GM12865 (cell line): ENCODE measurements at regions not wholly inside any gene's neighbourhood (a gene's known extent, or its start where the extent isn't known, plus 50 kb on each side); places are given as distances from the start of the nearest gene placed in this dataset.

ENCODE experiments used
- DNase-seq: peaks from one replicate; pipeline ENCODE4 v3.0.0; 2010; ENCODE audit warnings: low read depth
- H3K4me3 ChIP-seq: 2 replicates; pipeline ENCODE4 v1.5.1; 2011; ENCODE audit warnings: mild to moderate bottlenecking, low read depth, low read length, control low read depth
- TF ChIP-seq, protein P1 (sequence below): IDR thresholded peaks from 2 replicates; pipeline ENCODE4 v1.5.1; 2011; ENCODE audit warnings: low read length, control low read depth, low read depth, inconsistent platforms; ENCODE audit not compliant: insufficient read depth; ENCODE audit errors: missing control alignments

DNA sequence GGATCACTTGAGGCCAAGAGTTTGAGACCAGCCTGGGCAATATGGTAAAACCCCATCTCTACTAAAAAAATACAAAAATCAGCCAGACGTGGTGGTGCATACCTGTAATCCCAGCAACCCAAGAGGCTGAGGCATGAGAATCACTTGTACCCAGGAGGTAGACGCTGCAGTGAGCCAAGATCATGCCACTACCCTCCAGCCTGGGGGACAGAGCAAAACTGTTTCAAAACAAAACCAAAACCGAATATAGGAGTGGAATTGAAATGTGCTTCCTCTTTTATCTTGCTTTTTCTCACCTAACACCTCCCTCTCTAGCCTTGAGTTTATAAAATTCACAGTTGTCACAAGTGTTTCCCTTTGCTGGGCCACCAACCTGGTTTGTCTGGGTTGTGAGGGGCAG lies 181.9 kb downstream of the PAH start:
- DNase-seq = peak; percentile 72
- TF ChIP-seq, protein P1, sequence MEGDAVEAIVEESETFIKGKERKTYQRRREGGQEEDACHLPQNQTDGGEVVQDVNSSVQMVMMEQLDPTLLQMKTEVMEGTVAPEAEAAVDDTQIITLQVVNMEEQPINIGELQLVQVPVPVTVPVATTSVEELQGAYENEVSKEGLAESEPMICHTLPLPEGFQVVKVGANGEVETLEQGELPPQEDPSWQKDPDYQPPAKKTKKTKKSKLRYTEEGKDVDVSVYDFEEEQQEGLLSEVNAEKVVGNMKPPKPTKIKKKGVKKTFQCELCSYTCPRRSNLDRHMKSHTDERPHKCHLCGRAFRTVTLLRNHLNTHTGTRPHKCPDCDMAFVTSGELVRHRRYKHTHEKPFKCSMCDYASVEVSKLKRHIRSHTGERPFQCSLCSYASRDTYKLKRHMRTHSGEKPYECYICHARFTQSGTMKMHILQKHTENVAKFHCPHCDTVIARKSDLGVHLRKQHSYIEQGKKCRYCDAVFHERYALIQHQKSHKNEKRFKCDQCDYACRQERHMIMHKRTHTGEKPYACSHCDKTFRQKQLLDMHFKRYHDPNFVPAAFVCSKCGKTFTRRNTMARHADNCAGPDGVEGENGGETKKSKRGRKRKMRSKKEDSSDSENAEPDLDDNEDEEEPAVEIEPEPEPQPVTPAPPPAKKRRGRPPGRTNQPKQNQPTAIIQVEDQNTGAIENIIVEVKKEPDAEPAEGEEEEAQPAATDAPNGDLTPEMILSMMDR = no peak
- peak overlapping the region; percentile 22 for H3K4me3 ChIP-seq

DNA sequence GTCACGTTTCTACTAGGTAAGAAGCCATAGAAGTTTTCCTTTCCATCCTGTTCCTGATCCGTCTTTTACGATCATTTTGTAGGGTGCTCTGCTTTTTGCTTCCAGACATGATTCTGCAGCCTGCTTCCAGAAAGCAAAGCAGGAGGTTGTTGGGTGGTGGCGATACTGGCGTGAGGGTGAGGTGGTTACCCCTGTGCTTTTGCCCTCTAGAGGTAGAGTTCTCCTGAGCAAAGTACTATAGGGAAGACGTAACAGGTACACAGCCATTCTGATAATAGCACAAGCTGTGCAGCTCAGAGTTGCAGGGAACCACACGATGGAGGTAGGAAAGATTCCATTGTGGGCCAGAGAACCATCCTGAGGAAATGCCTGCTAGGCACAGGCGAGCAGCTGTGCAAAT lies 186.0 kb downstream of the PAH start:
- H3K4me3 ChIP-seq = no peak overlapping the region
- no peak for DNase-seq
- TF ChIP-seq, protein P1 = no peak

DNA sequence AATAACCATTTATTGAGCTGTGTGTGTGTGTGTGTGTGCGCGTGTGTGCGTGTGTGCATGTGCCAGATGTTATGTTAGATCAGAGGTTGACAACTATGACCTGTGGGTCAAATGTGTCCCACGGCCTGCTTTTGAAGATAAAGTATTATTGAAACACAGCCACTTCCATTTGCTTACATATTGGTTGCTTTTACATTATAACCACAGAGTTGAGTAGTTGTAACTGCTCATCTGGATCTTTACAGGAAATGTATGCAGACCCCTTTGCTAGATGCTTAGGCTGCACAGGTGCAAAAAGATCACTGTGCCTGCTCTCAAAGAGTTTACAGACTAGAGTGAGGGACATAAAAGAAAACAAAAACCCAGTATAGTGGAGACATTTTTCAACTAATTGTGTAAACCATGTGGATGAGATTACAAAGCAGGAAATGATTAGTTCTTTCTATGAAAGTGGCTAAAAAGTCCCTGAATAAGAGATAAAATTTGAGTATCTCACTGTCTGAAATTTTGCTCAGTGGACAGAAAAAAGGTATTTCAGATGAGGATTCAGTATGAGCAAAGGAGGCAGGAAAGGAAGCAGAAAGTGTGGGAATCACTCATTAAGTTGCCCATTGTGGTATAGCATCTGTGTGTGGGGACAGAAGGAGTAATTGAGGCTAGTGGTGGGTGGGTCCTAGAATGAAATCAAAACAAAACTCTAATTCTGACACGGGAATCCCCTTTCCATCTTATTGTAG lies 188.4 kb downstream of the PAH start:
- H3K4me3 ChIP-seq = no peak overlapping the region
- TF ChIP-seq, protein P1 = no peak
- peak; percentile 80 for DNase-seq

DNA sequence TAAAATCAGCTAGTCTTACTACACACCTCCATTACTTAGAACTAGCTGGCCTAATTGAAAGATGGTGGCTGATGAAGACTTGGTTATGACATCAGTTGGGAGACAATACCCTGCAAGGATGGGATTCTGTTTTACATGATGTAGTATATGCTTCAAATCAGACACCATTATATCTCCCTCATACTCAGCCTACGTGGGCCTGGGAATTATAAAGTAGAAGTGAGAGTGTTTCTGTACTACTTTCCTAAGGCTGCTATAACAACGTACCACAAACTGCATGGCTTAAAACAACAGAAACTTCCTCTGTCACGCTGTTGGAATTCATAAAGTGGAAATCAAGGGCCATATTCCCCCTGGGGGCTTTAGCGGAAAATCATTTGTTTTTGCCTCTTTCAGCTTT lies 190.4 kb downstream of the PAH start:
- no peak overlapping the region for H3K4me3 ChIP-seq
- TF ChIP-seq, protein P1 = no peak
- DNase-seq = no peak

DNA sequence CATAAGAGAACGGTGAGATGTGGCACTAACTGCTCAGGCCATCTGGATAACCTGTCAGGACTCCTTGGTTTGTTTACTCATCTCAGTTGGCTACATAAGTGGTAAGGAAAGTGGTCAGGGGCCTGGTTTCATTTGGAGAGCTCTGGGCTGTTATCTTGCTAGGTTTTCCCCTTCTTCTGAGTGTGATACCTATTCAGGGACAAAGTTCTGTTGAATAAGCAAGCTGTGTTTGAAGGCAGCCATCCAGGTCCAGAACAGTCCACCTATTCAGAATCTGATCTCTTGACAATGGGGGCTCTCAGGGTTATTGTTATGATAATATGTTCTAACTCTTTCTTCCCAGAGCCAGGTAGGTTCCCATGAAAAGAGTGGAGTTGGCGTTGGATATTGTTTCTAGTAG lies 194.9 kb downstream of the PAH start:
- TF ChIP-seq, protein P1 = no peak
- H3K4me3 ChIP-seq = no peak overlapping the region
- peak; percentile 25 for DNase-seq

DNA sequence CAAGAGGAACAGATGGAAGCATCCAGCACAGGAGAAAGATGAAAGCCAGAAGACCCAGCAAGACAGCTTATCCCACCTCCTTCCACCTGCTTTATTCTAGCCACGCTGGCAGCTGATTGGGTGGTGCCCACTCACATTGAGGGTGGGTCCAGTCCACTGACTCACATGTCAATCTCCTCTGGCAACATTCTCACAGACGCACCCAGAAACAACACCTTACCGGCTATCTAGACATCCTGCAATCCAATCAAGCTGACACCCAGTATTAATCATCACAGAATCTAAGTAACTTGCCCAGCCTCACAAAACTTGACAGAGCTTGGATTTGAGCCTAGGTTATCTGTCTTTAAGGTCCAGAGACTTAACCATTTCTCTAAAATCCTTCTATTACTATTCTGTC lies 208.9 kb downstream of the PAH start:
- DNase-seq = no peak
- no peak overlapping the region for H3K4me3 ChIP-seq
- TF ChIP-seq, protein P1 = no peak
